Prostate gland (tissue), 2 donors: ENCODE measurements at regions not wholly inside any gene's neighbourhood (a gene's known extent, or its start where the extent isn't known, plus 50 kb on each side); places are given as distances from the start of the nearest gene placed in this dataset.

ENCODE experiments used
- CTCF ChIP-seq, 4 experiments: fragments of 200-600 bp in 2 of 4; fragments of 450-650 bp in 2 of 4; sonication (generic) in 2 of 4; IDR thresholded peaks; 1 replicate in 3 of 4; 2 replicates in 1 of 4; pipeline ENCODE4 v1.5.1; 2016 to 2019; ENCODE audit warnings: antibody characterized with exemption in 4 of 4, mild to moderate bottlenecking in 2 of 4, moderate library complexity in 2 of 4
- POLR2A ChIP-seq: fragments of 450-650 bp; IDR thresholded peaks from one replicate; pipeline ENCODE4 v1.6.1; 2016; ENCODE audit warnings: antibody characterized with exemption, mild to moderate bottlenecking
- POLR2AphosphoS5 ChIP-seq: sonication (generic); formaldehyde crosslinking; IDR thresholded peaks from one replicate; pipeline ENCODE4 v1.6.1; 2017; ENCODE audit warnings: antibody characterized with exemption

GRCh38 chr3:115402651-115403050 lies 220.7 kb upstream of the GAP43 start:
- TF ChIP-seq CTCF (IDR thresholded peaks at IDR 0.05) (no peak), POLR2AphosphoS5 (no peak), POLR2A (no peak)
